H9 (cell line): ENCODE measurements at regions not wholly inside any gene's neighbourhood (a gene's known extent, or its start where the extent isn't known, plus 50 kb on each side); places are given as distances from the start of the nearest gene placed in this dataset.

Experiments used
- DNase-seq: peaks from one replicate; pipeline ENCODE4 v3.0.0-alpha.2; 2017
- H2AFZ ChIP-seq: one replicate; pipeline ENCODE4 v1.6.1; 2013; ENCODE audit warnings: mild to moderate bottlenecking, low read length, control low read depth, moderate library complexity
- H2AK5ac ChIP-seq: 2 replicates; pipeline ENCODE4 v1.6.1; 2013; ENCODE audit warnings: low read length, control low read depth, mixed read lengths; ENCODE audit not compliant: insufficient read length
- H2BK120ac ChIP-seq: one replicate; pipeline ENCODE4 v1.6.1; 2013; ENCODE audit warnings: low read depth, mild to moderate bottlenecking, low read length, control low read depth, inconsistent platforms; ENCODE audit not compliant: poor library complexity, severe bottlenecking
- H2BK12ac ChIP-seq: 2 replicates; pipeline ENCODE4 v1.6.1; 2013; ENCODE audit warnings: low read length, control low read depth, mixed read lengths, low read depth; ENCODE audit not compliant: insufficient read length
- H2BK15ac ChIP-seq: 2 replicates; pipeline ENCODE4 v1.6.1; 2013; ENCODE audit warnings: low read depth, low read length, control low read depth
- H2BK20ac ChIP-seq: one replicate; pipeline ENCODE4 v1.6.1; 2013; ENCODE audit warnings: low read depth, mild to moderate bottlenecking, low read length, control low read depth, inconsistent platforms; ENCODE audit not compliant: poor library complexity, severe bottlenecking
- H2BK5ac ChIP-seq: 2 replicates; pipeline ENCODE4 v1.6.1; 2013; ENCODE audit warnings: low read length, control low read depth, mixed read lengths; ENCODE audit not compliant: insufficient read length
- H3K14ac ChIP-seq: 2 replicates; pipeline ENCODE4 v1.6.1; 2013; ENCODE audit warnings: low read length, control low read depth; ENCODE audit not compliant: insufficient read depth
- H3K18ac ChIP-seq: 2 replicates; pipeline ENCODE4 v1.6.1; 2013; ENCODE audit warnings: low read depth, mild to moderate bottlenecking, mixed read lengths, low read length, control low read depth; ENCODE audit not compliant: insufficient read length
- H3K23ac ChIP-seq: 2 replicates; pipeline ENCODE4 v1.6.1; 2013; ENCODE audit warnings: low read length, control low read depth, mixed read lengths, low read depth; ENCODE audit not compliant: insufficient read length
- H3K23me2 ChIP-seq: 2 replicates; pipeline ENCODE4 v1.6.1; 2013; ENCODE audit warnings: low read depth, mild to moderate bottlenecking, mixed read lengths, low read length, control low read depth; ENCODE audit not compliant: insufficient read length, poor library complexity, severe bottlenecking
- H3K27ac ChIP-seq: 2 replicates; pipeline ENCODE4 v1.5.1; 2013; ENCODE audit warnings: low read length, control low read depth, mixed read lengths, low read depth; ENCODE audit not compliant: insufficient read length
- H3K27me3 ChIP-seq: 2 replicates; pipeline ENCODE4 v1.6.1; 2013; ENCODE audit warnings: low read length, control low read depth, inconsistent platforms; ENCODE audit not compliant: insufficient read depth
- H3K4ac ChIP-seq: 2 replicates; pipeline ENCODE4 v1.6.1; 2013; ENCODE audit warnings: low read depth, mild to moderate bottlenecking, control low read depth, inconsistent platforms, low read length, moderate library complexity
- H3K4me1 ChIP-seq: 2 replicates; pipeline ENCODE4 v1.6.1; 2013; ENCODE audit warnings: low read length, control low read depth, inconsistent platforms; ENCODE audit not compliant: insufficient read depth
- H3K4me2 ChIP-seq: 2 replicates; pipeline ENCODE4 v1.6.1; 2013; ENCODE audit warnings: low read length, control low read depth, mixed read lengths; ENCODE audit not compliant: insufficient read length, insufficient read depth
- H3K56ac ChIP-seq: 2 replicates; pipeline ENCODE4 v1.6.1; 2013; ENCODE audit warnings: low read depth, mild to moderate bottlenecking, mixed read lengths, low read length, control low read depth; ENCODE audit not compliant: insufficient read length
- H3K79me1 ChIP-seq: 2 replicates; pipeline ENCODE4 v1.6.1; 2013; ENCODE audit warnings: low read depth, mild to moderate bottlenecking, moderate library complexity, low read length, control low read depth, inconsistent platforms; ENCODE audit not compliant: insufficient read depth, poor library complexity, severe bottlenecking
- H3K79me2 ChIP-seq: 2 replicates; pipeline ENCODE4 v1.6.1; 2013; ENCODE audit warnings: low read length, control low read depth, inconsistent platforms; ENCODE audit not compliant: insufficient read depth
- H3K9ac ChIP-seq: 2 replicates; pipeline ENCODE4 v1.6.1; 2013; ENCODE audit warnings: low read length, control low read depth, mixed read lengths; ENCODE audit not compliant: insufficient read length; ENCODE audit errors: extremely low read depth
- H3K9me3 ChIP-seq: one replicate; pipeline ENCODE4 v1.6.1; 2013; ENCODE audit warnings: low read depth, low read length, inconsistent platforms; ENCODE audit not compliant: control insufficient read depth
- H3T11ph ChIP-seq: one replicate; pipeline ENCODE4 v1.6.1; 2013; ENCODE audit warnings: mild to moderate bottlenecking, low read length, control low read depth, inconsistent platforms
- H4K20me1 ChIP-seq: one replicate; pipeline ENCODE4 v1.6.1; 2013; ENCODE audit not compliant: control insufficient read depth, insufficient read length, insufficient read depth
- H4K5ac ChIP-seq: 2 replicates; pipeline ENCODE4 v1.6.1; 2013; ENCODE audit warnings: low read depth, mild to moderate bottlenecking, mixed read lengths, low read length, control low read depth; ENCODE audit not compliant: insufficient read length
- H4K8ac ChIP-seq: replicated peaks from 2 replicates; pipeline ENCODE4 v1.6.1; 2013; ENCODE audit warnings: low read length, control low read depth, mixed read lengths, low read depth; ENCODE audit not compliant: insufficient read length
- H4K91ac ChIP-seq: 2 replicates; pipeline ENCODE4 v1.6.1; 2013; ENCODE audit warnings: low read depth, mild to moderate bottlenecking, moderate library complexity, mixed read lengths, low read length, control low read depth; ENCODE audit not compliant: insufficient read length
- H3K27ac Mint-ChIP-seq, 3 experiments: 2 replicates in 2 of 3; 3 replicates in 1 of 3; pipeline ENCODE4 v1.8.0; 2020 to 2021; ENCODE audit warnings: mixed read lengths in 3 of 3, mild to moderate bottlenecking in 1 of 3, moderate library complexity in 1 of 3
- H3K27me3 Mint-ChIP-seq: 2 replicates; pipeline ENCODE4 v1.8.0; 2021; ENCODE audit warnings: low read depth, mild to moderate bottlenecking, moderate library complexity, mixed read lengths
- H3K36me3 Mint-ChIP-seq, 3 experiments: 2 replicates in 2 of 3; 3 replicates in 1 of 3; pipeline ENCODE4 v1.8.0; 2020 to 2021; ENCODE audit warnings: low read depth in 3 of 3, mixed read lengths in 3 of 3; ENCODE audit not compliant: insufficient read depth in 1 of 3
- H3K4me1 Mint-ChIP-seq, 2 experiments: 2 replicates each; pipeline ENCODE4 v1.8.0; 2020; ENCODE audit warnings: mixed read lengths in 2 of 2
- H3K4me3 Mint-ChIP-seq, 2 experiments: 2 replicates in 1 of 2; 3 replicates in 1 of 2; pipeline ENCODE4 v1.8.0; 2020 to 2021; ENCODE audit warnings: mild to moderate bottlenecking in 2 of 2, mixed read lengths in 2 of 2, moderate library complexity in 1 of 2
- H3K9me3 Mint-ChIP-seq, 2 experiments: 2 replicates in 1 of 2; 3 replicates in 1 of 2; pipeline ENCODE4 v1.8.0; 2020; ENCODE audit warnings: mild to moderate bottlenecking in 2 of 2, mixed read lengths in 2 of 2, moderate library complexity in 1 of 2
- WGBS: extraction: QIAGEN DNeasy Blood & Tissue Kit; methylation state at CpG from one replicate; pipeline ENCODE4 v1.1.7; 2013; ENCODE audit warnings: missing lambda C conversion rate, low lambda C conversion rate, mixed read lengths; ENCODE audit not compliant: insufficient read length; ENCODE audit errors: extremely low coverage; 5-methylcytosine and 5-hydroxymethylcytosine counted together
- TF ChIP-seq, protein P1 (sequence below): fragments of 200-600 bp; sonication (generic); conservative IDR thresholded peaks from 3 replicates; pipeline ENCODE4 v1.8.0; 2021; ENCODE audit warnings: antibody characterized with exemption, mild to moderate bottlenecking

DNA sequence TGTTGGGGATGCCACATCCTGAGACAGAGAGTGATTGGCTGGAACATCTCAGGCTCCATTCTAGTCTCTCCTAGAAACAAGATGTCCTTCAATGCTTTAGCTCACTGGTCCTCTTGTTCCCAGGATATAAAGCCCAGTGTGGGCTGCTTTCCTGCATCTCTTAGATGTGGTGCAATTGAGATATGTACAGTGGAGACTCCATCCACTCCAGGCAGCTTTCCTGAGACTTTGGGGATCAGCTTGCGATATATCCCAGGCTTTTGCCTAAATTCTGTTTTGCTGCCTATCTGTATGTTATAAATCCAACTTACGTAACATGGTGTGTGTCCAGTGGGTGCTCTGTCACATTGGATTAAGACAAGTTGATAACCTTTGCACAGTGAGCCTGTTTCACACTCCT, 264.9 kb downstream of the SUCLG1 start:
- Histone ChIP-seq H3K4me1 (no peaks in the 10 kb centered on the region), H3K4ac (no peak overlapping the region), H2AFZ (no peak overlapping the region), H3T11ph (no peak overlapping the region), H2BK20ac (no peak overlapping the region), H3K27ac (no peak overlapping the region), H3K9me3 (no peaks in the 10 kb centered on the region), H3K9ac (no peak overlapping the region), H4K20me1 (no peaks in the 10 kb centered on the region), H4K91ac (no peak overlapping the region), H2BK12ac (no peak overlapping the region), H3K4me2 (no peak overlapping the region), H3K18ac (no peak overlapping the region), H2BK120ac (no peak overlapping the region), H3K23me2 (no peaks in the 10 kb centered on the region), H3K14ac (no peak overlapping the region), H2BK5ac (no peak overlapping the region), H4K8ac (no peak overlapping the region), H3K27me3 (no peaks in the 10 kb centered on the region), H2AK5ac (no peak overlapping the region), H4K5ac (no peak overlapping the region), H3K79me1 (no peaks in the 10 kb centered on the region), H3K56ac (no peak overlapping the region), H2BK15ac (no peak overlapping the region), H3K23ac (no peak overlapping the region), H3K79me2 (no peaks in the 10 kb centered on the region)
- Mint-ChIP-seq H3K27ac (no peak overlapping the region), H3K4me1 (no peaks in the 10 kb centered on the region; a peak in 1 of 4 replicates), H3K9me3 (no peaks in the 10 kb centered on the region), H3K4me3 (no peak overlapping the region), H3K36me3 (no peaks in the 10 kb centered on the region), H3K27me3 (no peaks in the 10 kb centered on the region)
- TF ChIP-seq, protein P1, sequence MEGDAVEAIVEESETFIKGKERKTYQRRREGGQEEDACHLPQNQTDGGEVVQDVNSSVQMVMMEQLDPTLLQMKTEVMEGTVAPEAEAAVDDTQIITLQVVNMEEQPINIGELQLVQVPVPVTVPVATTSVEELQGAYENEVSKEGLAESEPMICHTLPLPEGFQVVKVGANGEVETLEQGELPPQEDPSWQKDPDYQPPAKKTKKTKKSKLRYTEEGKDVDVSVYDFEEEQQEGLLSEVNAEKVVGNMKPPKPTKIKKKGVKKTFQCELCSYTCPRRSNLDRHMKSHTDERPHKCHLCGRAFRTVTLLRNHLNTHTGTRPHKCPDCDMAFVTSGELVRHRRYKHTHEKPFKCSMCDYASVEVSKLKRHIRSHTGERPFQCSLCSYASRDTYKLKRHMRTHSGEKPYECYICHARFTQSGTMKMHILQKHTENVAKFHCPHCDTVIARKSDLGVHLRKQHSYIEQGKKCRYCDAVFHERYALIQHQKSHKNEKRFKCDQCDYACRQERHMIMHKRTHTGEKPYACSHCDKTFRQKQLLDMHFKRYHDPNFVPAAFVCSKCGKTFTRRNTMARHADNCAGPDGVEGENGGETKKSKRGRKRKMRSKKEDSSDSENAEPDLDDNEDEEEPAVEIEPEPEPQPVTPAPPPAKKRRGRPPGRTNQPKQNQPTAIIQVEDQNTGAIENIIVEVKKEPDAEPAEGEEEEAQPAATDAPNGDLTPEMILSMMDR: no peak
- WGBS: no CpG with 5 or more reads among the region's 2 CpGs
- no peak for DNase-seq
